ENCODE measurements at regions not wholly inside any gene's neighbourhood (a gene's known extent, or its start where the extent isn't known, plus 50 kb on each side); places are given as distances from the start of the nearest gene placed in this dataset.
"Not testable (repeated sequence)": the region's sequence is repeated elsewhere in the genome, so short reads cannot be mapped to it uniquely, and the experiment has no call there.

- H3K18ac ChIP-seq (ENCODE audit: low read depth in 1 of 2, low read length in 2 of 2): no peak overlapping the region
- H3K4me1 ChIP-seq (ENCODE audit: control insufficient read depth, insufficient read depth, low read depth, low read length): no peaks in the 10 kb centered on the region
- H3K4me2 ChIP-seq (ENCODE audit: low read length, poor library complexity, severe bottlenecking): no peak overlapping the region
- no peak overlapping the region for H3K4ac ChIP-seq (ENCODE audit: low read depth in 1 of 2, low read length in 2 of 2)
- no peak overlapping the region for H3K14ac ChIP-seq (ENCODE audit: low read length in 2 of 2)
- H4K91ac ChIP-seq (ENCODE audit: low read length): no peak overlapping the region
- H2BK120ac ChIP-seq (ENCODE audit: low read depth, low read length): no peak overlapping the region
- DNase-seq: no peak
- H3K79me1 ChIP-seq (replicated peaks; ENCODE audit: low read length, poor library complexity, severe bottlenecking): no peaks in the 10 kb centered on the region
- H3K36me3 ChIP-seq (ENCODE audit: control insufficient read depth in 1 of 2, insufficient read depth in 2 of 2, low read depth in 1 of 2, low read length in 2 of 2): no peaks in the 10 kb centered on the region
- H3K27me3 ChIP-seq (ENCODE audit: control insufficient read depth in 1 of 2, insufficient read depth in 1 of 2, low read length in 2 of 2): no peaks in the 10 kb centered on the region
- no peak overlapping the region for H2BK15ac ChIP-seq (ENCODE audit: low read depth, poor library complexity, severe bottlenecking)
- H3K4me3 ChIP-seq (ENCODE audit: insufficient read depth in 1 of 2, low read depth in 1 of 2, low read length in 2 of 2): no peak overlapping the region
- H2AFZ ChIP-seq (ENCODE audit: low read depth, low read length): no peak overlapping the region
- H3K9me3 ChIP-seq (ENCODE audit: control insufficient read depth, low read length): no peaks in the 10 kb centered on the region
- H2AK5ac ChIP-seq (ENCODE audit: low read length, severe bottlenecking): no peak overlapping the region
- H3K9ac ChIP-seq (ENCODE audit: low read length): no peak overlapping the region
- no peak overlapping the region for H3K27ac ChIP-seq (ENCODE audit: low read length, poor library complexity, severe bottlenecking)
- no peak overlapping the region for H4K8ac ChIP-seq (ENCODE audit: low read length)
- H2BK5ac ChIP-seq (ENCODE audit: low read depth, low read length, poor library complexity, severe bottlenecking): no peak overlapping the region
- no peak overlapping the region for H3K23ac ChIP-seq (ENCODE audit: low read length in 2 of 2)
- no peak overlapping the region for H2BK12ac ChIP-seq (ENCODE audit: low read length in 2 of 2)
Observed at GRCh38 chr21:25453524-25453923, 153.8 kb downstream of the MRPL39 start.

- Histone ChIP-seq H3K4me1 (ENCODE audit: control insufficient read depth, insufficient read depth, low read depth, low read length) (no peaks in the 10 kb centered on the region), H2BK12ac (ENCODE audit: low read length in 2 of 2) (no peak overlapping the region), H2BK120ac (ENCODE audit: low read depth, low read length) (no peak overlapping the region), H3K4ac (ENCODE audit: low read depth in 1 of 2, low read length in 2 of 2) (no peak overlapping the region), H4K91ac (ENCODE audit: low read length) (no peak overlapping the region), H3K18ac (ENCODE audit: low read depth in 1 of 2, low read length in 2 of 2) (no peak overlapping the region), H3K23ac (ENCODE audit: low read length in 2 of 2) (no peak overlapping the region), H3K79me1 (replicated peaks; ENCODE audit: low read length, poor library complexity, severe bottlenecking) (no peaks in the 10 kb centered on the region), H3K14ac (ENCODE audit: low read length in 2 of 2) (no peak overlapping the region), H4K8ac (ENCODE audit: low read length) (no peak overlapping the region), H2AK5ac (ENCODE audit: low read length, severe bottlenecking) (no peak overlapping the region), H2BK5ac (ENCODE audit: low read depth, low read length, poor library complexity, severe bottlenecking) (no peak overlapping the region), H3K4me3 (ENCODE audit: insufficient read depth in 1 of 2, low read depth in 1 of 2, low read length in 2 of 2) (no peak overlapping the region), H3K4me2 (ENCODE audit: low read length, poor library complexity, severe bottlenecking) (no peak overlapping the region), H3K9ac (ENCODE audit: low read length) (no peak overlapping the region), H3K27me3 (ENCODE audit: control insufficient read depth in 1 of 2, insufficient read depth in 1 of 2, low read length in 2 of 2) (no peaks in the 10 kb centered on the region), H2BK15ac (ENCODE audit: low read depth, poor library complexity, severe bottlenecking) (no peak overlapping the region), H3K9me3 (ENCODE audit: control insufficient read depth, low read length) (no peaks in the 10 kb centered on the region), H2AFZ (ENCODE audit: low read depth, low read length) (no peak overlapping the region), H3K36me3 (ENCODE audit: control insufficient read depth in 1 of 2, insufficient read depth in 2 of 2, low read depth in 1 of 2, low read length in 2 of 2) (no peaks in the 10 kb centered on the region), H3K27ac (ENCODE audit: low read length, poor library complexity, severe bottlenecking) (no peak overlapping the region)
- no peak for DNase-seq
- WGBS: 68% methylated on average over 3 of the region's 3 CpGs
Observed at GRCh38 chr21:25449950-25450349, 157.3 kb downstream of the MRPL39 start.

- Histone ChIP-seq H3K14ac (ENCODE audit: low read length in 2 of 2) (no peak overlapping the region), H2AFZ (ENCODE audit: low read depth, low read length) (no peak overlapping the region), H3K79me1 (replicated peaks; ENCODE audit: low read length, poor library complexity, severe bottlenecking) (no peaks in the 10 kb centered on the region), H2BK120ac (ENCODE audit: low read depth, low read length) (no peak overlapping the region), H3K4ac (ENCODE audit: low read depth in 1 of 2, low read length in 2 of 2) (no peak overlapping the region), H3K27me3 (ENCODE audit: control insufficient read depth in 1 of 2, insufficient read depth in 1 of 2, low read length in 2 of 2) (no peaks in the 10 kb centered on the region), H3K36me3 (ENCODE audit: control insufficient read depth in 1 of 2, insufficient read depth in 2 of 2, low read depth in 1 of 2, low read length in 2 of 2) (no peaks in the 10 kb centered on the region), H3K4me1 (ENCODE audit: control insufficient read depth, insufficient read depth, low read depth, low read length) (no peaks in the 10 kb centered on the region), H3K9me3 (ENCODE audit: control insufficient read depth, low read length) (no peaks in the 10 kb centered on the region), H3K18ac (ENCODE audit: low read depth in 1 of 2, low read length in 2 of 2) (no peak overlapping the region), H4K91ac (ENCODE audit: low read length) (no peak overlapping the region), H2BK15ac (ENCODE audit: low read depth, poor library complexity, severe bottlenecking) (no peak overlapping the region), H2BK5ac (ENCODE audit: low read depth, low read length, poor library complexity, severe bottlenecking) (no peak overlapping the region), H2BK12ac (ENCODE audit: low read length in 2 of 2) (no peak overlapping the region), H3K4me2 (ENCODE audit: low read length, poor library complexity, severe bottlenecking) (no peak overlapping the region), H3K9ac (ENCODE audit: low read length) (no peak overlapping the region), H3K4me3 (ENCODE audit: insufficient read depth in 1 of 2, low read depth in 1 of 2, low read length in 2 of 2) (no peak overlapping the region), H4K8ac (ENCODE audit: low read length) (no peak overlapping the region), H2AK5ac (ENCODE audit: low read length, severe bottlenecking) (no peak overlapping the region), H3K23ac (ENCODE audit: low read length in 2 of 2) (no peak overlapping the region), H3K27ac (ENCODE audit: low read length, poor library complexity, severe bottlenecking) (no peak overlapping the region)
- WGBS: 31% methylated on average over 2 of the region's 2 CpGs
- DNase-seq: no peak
Observed at GRCh38 chr21:25441835-25442234, 165.4 kb downstream of the MRPL39 start.

- not testable (repeated sequence) for H4K91ac ChIP-seq (ENCODE audit: low read length); H2AFZ ChIP-seq (ENCODE audit: low read depth, low read length); H4K8ac ChIP-seq (ENCODE audit: low read length); H3K23ac ChIP-seq (ENCODE audit: low read length in 2 of 2); H2BK15ac ChIP-seq (ENCODE audit: low read depth, poor library complexity, severe bottlenecking); H3K4ac ChIP-seq (ENCODE audit: low read depth in 1 of 2, low read length in 2 of 2); H2BK120ac ChIP-seq (ENCODE audit: low read depth, low read length); H3K9me3 ChIP-seq (ENCODE audit: control insufficient read depth, low read length); H2BK12ac ChIP-seq (ENCODE audit: low read length in 2 of 2); H2AK5ac ChIP-seq (ENCODE audit: low read length, severe bottlenecking); H3K4me1 ChIP-seq (ENCODE audit: control insufficient read depth, insufficient read depth, low read depth, low read length); H3K27me3 ChIP-seq (ENCODE audit: control insufficient read depth in 1 of 2, insufficient read depth in 1 of 2, low read length in 2 of 2); H3K9ac ChIP-seq (ENCODE audit: low read length); DNase-seq; H3K4me2 ChIP-seq (ENCODE audit: low read length, poor library complexity, severe bottlenecking); H3K27ac ChIP-seq (ENCODE audit: low read length, poor library complexity, severe bottlenecking); H3K18ac ChIP-seq (ENCODE audit: low read depth in 1 of 2, low read length in 2 of 2); H3K79me1 ChIP-seq (replicated peaks; ENCODE audit: low read length, poor library complexity, severe bottlenecking); H3K4me3 ChIP-seq (ENCODE audit: insufficient read depth in 1 of 2, low read depth in 1 of 2, low read length in 2 of 2); H3K36me3 ChIP-seq (ENCODE audit: control insufficient read depth in 1 of 2, insufficient read depth in 2 of 2, low read depth in 1 of 2, low read length in 2 of 2); H2BK5ac ChIP-seq (ENCODE audit: low read depth, low read length, poor library complexity, severe bottlenecking); H3K14ac ChIP-seq (ENCODE audit: low read length in 2 of 2)
- 58% methylated on average over 2 of the region's 2 CpGs for WGBS
Observed at GRCh38 chr21:25437465-25437864, 169.8 kb downstream of the MRPL39 start.

Data from mesenchymal stem cell (in vitro differentiated cells and primary cell).